ENCODE measurements at regions not wholly inside any gene's neighbourhood (a gene's known extent, or its start where the extent isn't known, plus 50 kb on each side); places are given as distances from the start of the nearest gene placed in this dataset.
"Not testable (repeated sequence)": the region's sequence is repeated elsewhere in the genome, so short reads cannot be mapped to it uniquely, and the experiment has no call there.

DNA sequence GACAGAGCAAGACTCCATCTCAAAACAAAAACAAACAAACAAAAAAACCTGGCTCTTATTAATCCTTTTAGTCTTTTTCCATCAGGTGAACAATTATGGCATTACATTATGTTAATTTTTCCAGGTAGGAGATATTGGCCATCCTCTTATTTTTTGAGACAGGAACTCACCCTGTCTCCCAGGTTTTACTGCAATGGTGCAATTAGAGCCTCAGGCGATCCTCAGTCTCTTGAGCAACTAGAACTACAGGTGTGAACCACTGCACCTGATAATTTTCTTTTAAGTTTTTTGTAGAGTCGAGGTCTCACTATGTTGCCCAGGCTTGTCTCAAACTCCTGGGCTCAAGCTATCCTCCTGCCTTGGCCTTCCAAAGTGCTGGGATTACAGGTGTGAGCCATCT is 732.7 kb upstream of the DEFB115 start:
- H3K36me3 Mint-ChIP-seq (ENCODE audit: low read depth); H3K27ac Mint-ChIP-seq; H3K4me3 Mint-ChIP-seq; H3K27me3 Mint-ChIP-seq (ENCODE audit: low read depth); DNase-seq (ENCODE audit: low spot score); H3K4me1 Mint-ChIP-seq (ENCODE audit: low read depth): not testable (repeated sequence)
- H3K9me3 Mint-ChIP-seq = peaks cover 30% of the 10 kb centered on the region

DNA sequence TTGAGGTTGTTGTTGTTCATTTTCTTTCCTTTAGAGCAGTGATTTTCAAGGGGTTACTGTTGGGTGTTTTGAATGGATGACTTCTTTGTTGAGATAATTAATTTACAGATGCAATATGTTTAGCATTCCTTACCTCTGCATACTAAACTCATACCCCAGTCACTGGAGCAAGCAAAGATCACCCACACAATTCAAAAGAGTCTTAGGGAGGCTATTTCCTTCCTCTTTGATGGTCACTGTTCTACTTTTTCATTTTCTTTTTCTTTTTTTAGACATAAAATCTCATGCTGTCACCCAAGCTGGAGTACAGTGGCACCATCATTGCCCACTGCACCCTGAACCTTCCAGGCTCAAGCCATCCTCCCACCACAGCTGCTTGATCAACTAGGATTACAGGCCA is 723.8 kb upstream of the DEFB115 start:
- Mint-ChIP-seq H3K9me3 (peaks cover 10% of the 10 kb centered on the region), H3K4me3 (peak overlapping the region; percentile 29)
- H3K36me3 Mint-ChIP-seq (ENCODE audit: low read depth); H3K4me1 Mint-ChIP-seq (ENCODE audit: low read depth); H3K27ac Mint-ChIP-seq; H3K27me3 Mint-ChIP-seq (ENCODE audit: low read depth); DNase-seq (ENCODE audit: low spot score): not testable (repeated sequence)

DNA sequence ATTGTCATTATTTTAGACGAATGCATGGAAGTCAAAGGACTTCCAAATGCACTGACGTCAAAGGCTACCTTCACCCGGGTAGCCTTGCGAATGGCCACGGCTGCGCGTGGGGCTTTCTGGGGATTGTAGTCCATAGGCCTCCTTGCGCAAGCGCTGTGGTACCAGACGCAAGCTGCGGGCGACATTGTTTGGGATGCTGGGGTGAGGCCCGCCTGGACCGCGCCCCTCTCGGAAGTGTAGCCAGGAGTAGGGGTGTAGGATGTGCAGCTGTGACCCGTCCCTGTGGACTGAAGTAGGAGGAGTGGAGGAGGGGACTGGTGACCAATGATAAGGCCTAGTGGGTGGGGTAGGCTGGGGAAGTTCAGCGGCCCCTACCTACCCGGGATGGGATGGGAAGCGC is 720.0 kb upstream of the DEFB115 start:
- Mint-ChIP-seq H3K4me3 (peak overlapping the region; percentile 27), H3K9me3 (peaks cover 14% of the 10 kb centered on the region)
- not testable (repeated sequence) for H3K27me3 Mint-ChIP-seq (ENCODE audit: low read depth); H3K36me3 Mint-ChIP-seq (ENCODE audit: low read depth); H3K4me1 Mint-ChIP-seq (ENCODE audit: low read depth); DNase-seq (ENCODE audit: low spot score); H3K27ac Mint-ChIP-seq

DNA sequence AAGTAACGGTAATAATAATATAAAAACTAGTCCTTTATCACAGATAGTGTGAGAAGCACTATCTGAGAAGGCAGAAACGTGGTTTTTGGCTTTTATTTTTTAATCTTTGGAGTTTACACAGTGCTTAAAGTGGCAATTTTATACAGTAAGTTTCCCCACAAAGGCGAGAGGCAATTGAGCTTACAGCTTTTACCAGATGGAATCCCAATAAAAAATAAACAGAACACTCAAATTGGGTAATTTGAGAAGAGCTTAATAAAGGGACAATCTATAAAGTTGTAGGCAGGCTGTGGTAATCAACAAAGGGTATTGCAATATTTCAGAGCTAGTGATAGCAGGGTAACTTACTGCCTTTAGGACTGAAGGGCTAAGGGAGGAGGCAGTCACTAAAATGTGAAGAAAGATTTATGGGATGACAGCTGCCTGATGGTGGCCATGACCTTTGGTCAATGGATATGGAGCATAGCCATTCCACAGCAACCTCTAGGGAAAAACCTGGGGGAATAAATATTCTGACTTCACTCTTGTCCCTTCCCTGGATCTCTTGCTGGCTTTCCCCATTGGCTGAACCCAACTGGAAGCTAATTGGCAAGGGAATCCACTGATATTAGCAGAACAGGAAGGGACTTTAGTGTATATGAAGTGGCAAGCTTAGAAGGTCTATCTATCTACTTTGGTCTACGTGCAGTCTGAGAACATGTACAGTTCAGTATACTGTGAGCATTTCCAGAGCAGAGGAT is 717.0 kb upstream of the DEFB115 start:
- H3K36me3 Mint-ChIP-seq (ENCODE audit: low read depth) = not testable (repeated sequence)

DNA sequence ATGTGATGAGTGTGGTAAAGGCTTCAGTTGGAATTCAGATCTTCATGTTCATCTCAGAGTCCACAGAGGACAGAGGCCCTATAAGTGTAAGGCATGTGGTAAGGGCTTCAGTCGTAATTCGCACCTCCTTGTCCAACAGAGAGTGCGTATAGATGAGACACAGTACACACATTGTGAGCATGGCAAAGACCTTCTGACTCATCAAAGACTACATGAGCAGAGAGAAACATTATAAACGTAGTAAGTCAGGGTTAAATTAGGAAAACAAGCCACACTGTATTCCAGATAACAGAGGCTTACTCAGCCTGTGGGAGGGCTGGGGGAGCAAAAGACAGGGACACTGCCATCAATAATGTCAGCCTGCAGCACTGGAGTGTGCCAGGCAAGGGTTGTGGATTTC is 706.2 kb upstream of the DEFB115 start:
- H3K36me3 Mint-ChIP-seq (ENCODE audit: low read depth); H3K4me3 Mint-ChIP-seq; H3K27ac Mint-ChIP-seq; H3K27me3 Mint-ChIP-seq (ENCODE audit: low read depth); H3K9me3 Mint-ChIP-seq; DNase-seq (ENCODE audit: low spot score); H3K4me1 Mint-ChIP-seq (ENCODE audit: low read depth): not testable (repeated sequence)

More for the DNA sequence above, 717.0 kb upstream of the DEFB115 start:
- not testable (repeated sequence) for H3K4me3 Mint-ChIP-seq; H3K27ac Mint-ChIP-seq; H3K27me3 Mint-ChIP-seq (ENCODE audit: low read depth); DNase-seq (ENCODE audit: low spot score); H3K4me1 Mint-ChIP-seq (ENCODE audit: low read depth)
- peaks cover 23% of the 10 kb centered on the region for H3K9me3 Mint-ChIP-seq

DNA sequence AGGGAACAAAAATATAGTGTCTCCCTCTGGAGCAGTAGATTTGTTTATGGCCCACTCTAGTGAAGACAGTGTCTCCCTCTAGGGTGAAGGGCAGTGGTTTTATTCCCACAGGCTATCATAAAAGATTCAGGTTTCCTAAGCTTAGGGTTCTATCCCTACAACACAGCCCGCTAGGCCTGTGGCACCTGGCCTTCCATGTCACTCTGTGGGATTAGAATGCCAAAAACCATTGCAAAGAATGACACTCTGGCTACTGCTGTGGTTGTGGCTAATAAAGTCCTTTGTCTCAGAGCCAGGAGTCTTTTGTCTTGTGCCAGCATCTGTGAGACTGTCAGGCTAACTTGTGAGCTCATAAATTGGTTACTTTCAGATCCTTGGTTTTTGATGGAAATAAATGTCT is 700.7 kb upstream of the DEFB115 start:
- H3K4me3 Mint-ChIP-seq; H3K36me3 Mint-ChIP-seq (ENCODE audit: low read depth); H3K27ac Mint-ChIP-seq; DNase-seq (ENCODE audit: low spot score); H3K4me1 Mint-ChIP-seq (ENCODE audit: low read depth); H3K27me3 Mint-ChIP-seq (ENCODE audit: low read depth): not testable (repeated sequence)
- peaks cover 24% of the 10 kb centered on the region for H3K9me3 Mint-ChIP-seq

DNA sequence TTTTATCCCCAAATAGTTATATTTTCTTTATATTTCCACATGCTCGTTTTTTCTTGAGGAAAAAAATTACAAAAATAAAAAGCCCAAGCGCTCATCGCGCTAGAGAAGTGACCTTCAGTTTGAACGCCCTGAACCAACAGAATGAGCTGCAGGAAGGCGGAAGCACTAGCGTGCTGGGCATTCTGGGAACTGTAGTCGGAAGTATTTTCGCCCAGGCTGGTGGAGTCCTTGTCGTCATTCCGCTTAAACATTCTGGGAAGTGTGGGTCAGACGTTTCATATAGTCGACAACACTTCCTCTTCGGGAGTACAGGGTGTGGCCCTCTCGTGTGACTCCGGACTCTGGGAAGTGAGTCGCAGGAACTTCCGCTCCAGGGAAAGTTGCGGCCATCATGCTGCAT is 692.4 kb upstream of the DEFB115 start:
- H3K27me3 Mint-ChIP-seq (ENCODE audit: low read depth); H3K4me3 Mint-ChIP-seq; H3K36me3 Mint-ChIP-seq (ENCODE audit: low read depth); DNase-seq (ENCODE audit: low spot score); H3K4me1 Mint-ChIP-seq (ENCODE audit: low read depth); H3K27ac Mint-ChIP-seq: not testable (repeated sequence)
- peaks cover 17% of the 10 kb centered on the region for H3K9me3 Mint-ChIP-seq

DNA sequence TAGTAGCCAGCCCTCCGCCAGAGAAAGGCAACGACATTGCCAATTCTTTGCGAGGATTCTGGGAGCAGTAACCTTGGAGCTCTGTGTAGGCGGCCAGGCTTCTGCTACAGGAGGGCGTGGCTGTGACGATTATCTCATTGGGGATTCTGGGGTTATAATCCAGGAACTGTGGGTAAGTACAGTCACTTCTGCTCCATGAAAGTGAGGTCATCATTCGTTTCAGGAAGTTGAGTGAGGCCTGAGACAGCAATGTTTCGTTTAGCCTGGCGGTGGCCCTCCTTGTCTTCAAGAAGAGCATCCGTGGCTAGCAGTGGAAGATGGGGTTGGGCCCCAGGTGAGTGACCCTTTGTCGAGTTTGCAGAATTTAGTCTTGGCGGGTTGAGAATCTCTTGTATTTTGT is 687.6 kb upstream of the DEFB115 start:
- not testable (repeated sequence) for H3K4me3 Mint-ChIP-seq; H3K36me3 Mint-ChIP-seq (ENCODE audit: low read depth); H3K27ac Mint-ChIP-seq; H3K27me3 Mint-ChIP-seq (ENCODE audit: low read depth); H3K4me1 Mint-ChIP-seq (ENCODE audit: low read depth); DNase-seq (ENCODE audit: low spot score)
- H3K9me3 Mint-ChIP-seq = peaks cover 13% of the 10 kb centered on the region

DNA sequence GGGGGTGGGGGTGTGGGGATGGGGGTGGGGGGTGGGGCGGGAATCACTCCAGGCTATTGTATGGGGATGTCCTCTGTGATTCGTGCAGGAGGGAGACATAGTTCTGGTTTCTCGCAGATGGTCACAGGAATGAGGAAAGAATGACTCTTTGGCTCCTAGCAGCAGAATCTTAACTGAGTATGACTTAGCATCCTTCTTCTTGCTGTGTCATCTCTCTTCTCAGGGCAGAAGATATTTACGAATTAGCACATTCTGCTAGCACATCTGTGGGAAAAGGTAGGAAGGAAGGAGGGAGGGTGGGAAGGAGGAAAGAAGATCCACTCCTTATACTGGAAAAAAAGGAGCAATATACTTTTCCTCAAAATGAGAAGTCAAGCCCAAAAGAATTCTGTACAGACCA is 686.8 kb upstream of the DEFB115 start:
- not testable (repeated sequence) for H3K36me3 Mint-ChIP-seq (ENCODE audit: low read depth); H3K27ac Mint-ChIP-seq; H3K4me1 Mint-ChIP-seq (ENCODE audit: low read depth); H3K27me3 Mint-ChIP-seq (ENCODE audit: low read depth); DNase-seq (ENCODE audit: low spot score); H3K4me3 Mint-ChIP-seq
- H3K9me3 Mint-ChIP-seq = peaks cover 14% of the 10 kb centered on the region

DNA sequence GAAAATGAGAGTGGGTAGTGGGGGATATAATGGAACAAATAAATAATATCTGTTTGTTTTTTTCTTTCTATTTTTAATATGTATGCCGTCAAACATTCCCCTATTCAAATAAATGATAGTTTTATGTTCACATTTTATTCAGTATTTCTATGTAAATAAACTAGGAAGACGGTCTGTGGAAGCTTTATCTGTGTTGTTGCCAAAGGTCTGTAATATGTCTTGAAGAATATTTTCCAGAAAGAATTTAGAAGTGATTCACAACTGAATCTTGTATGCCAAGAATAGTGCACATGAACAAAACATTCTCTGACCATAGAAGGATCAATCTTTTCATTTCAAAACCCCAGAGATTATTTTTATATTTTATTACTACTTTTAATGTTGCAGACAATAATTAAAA is 683.1 kb upstream of the DEFB115 start:
- not testable (repeated sequence) for H3K27me3 Mint-ChIP-seq (ENCODE audit: low read depth); H3K4me3 Mint-ChIP-seq; DNase-seq (ENCODE audit: low spot score)

DNA sequence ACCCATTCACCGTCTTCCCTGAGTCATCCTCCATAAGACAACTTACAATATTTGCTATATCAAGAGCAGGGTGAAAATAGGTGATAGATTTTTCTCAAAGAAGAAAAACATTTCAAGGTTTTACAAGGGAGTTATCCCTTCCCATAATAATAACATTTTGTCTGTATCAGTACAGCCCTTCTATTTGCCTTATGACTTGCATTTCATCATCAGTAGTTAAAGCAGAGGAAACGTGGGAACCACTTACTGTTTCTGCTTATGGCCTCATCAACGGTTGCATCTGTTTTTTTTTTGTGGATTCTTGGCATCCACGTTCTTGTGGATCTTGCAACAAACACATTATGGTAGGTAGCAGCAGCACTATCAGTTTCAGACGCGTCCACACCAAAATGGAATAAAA is 678.4 kb upstream of the DEFB115 start:
- H3K4me3 Mint-ChIP-seq; H3K9me3 Mint-ChIP-seq; H3K36me3 Mint-ChIP-seq (ENCODE audit: low read depth); DNase-seq (ENCODE audit: low spot score); H3K27ac Mint-ChIP-seq; H3K4me1 Mint-ChIP-seq (ENCODE audit: low read depth); H3K27me3 Mint-ChIP-seq (ENCODE audit: low read depth): not testable (repeated sequence)

More for the DNA sequence above, 683.1 kb upstream of the DEFB115 start:
- not testable (repeated sequence) for H3K9me3 Mint-ChIP-seq; H3K27ac Mint-ChIP-seq; H3K4me1 Mint-ChIP-seq (ENCODE audit: low read depth); H3K36me3 Mint-ChIP-seq (ENCODE audit: low read depth)

DNA sequence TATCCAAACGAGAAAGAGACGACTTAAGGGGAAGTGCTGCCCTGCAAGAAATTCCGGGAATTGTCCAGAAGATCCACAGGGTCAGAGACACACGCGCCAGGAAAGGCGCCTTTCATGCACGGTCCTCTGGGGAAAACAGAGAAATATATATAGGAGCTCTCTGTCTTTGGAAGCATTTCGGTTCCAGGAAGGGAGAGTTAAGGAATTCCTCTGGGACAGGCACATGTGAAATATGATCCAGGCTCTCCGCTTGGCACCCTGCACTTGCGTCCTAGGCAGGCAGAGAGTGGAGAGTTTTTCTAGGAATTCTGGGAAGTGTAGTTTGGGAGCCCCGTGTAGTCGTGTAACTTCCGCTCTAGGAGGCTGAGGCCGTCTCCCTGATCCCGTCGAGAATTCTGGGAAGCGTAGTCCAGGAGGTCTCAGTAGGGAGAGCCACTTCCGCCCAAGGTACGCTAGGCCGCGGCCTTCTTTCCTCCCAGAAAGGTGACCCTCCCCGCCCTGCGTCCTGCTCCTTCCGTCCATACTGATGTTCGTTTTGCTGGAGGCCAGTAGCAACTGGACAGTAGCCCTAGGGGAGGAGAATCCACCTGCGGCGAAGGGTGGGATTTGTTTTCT is 677.5 kb upstream of the DEFB115 start:
- H3K9me3 Mint-ChIP-seq; H3K36me3 Mint-ChIP-seq (ENCODE audit: low read depth); H3K27ac Mint-ChIP-seq; H3K4me1 Mint-ChIP-seq (ENCODE audit: low read depth); H3K27me3 Mint-ChIP-seq (ENCODE audit: low read depth); DNase-seq (ENCODE audit: low spot score); H3K4me3 Mint-ChIP-seq: not testable (repeated sequence)

DNA sequence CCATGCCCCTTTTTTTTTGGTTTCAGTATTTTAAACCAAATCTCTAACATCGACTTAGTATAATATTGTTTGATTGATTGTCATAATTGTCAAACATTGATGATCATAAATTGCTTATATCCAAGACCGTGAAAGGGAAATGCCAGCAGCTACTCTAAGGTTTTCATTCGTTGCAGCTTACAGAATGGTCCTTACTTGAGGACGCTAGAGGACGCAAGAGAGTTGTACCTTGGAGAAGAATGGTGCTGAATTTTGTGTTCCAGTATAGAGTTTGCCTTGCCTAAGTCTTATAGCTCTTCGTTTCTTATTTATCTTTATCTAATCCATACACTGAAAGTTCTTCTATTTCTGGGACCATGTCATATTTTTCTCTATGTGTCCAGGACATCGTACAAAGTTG is 675.6 kb upstream of the DEFB115 start:
- not testable (repeated sequence) for DNase-seq (ENCODE audit: low spot score); H3K9me3 Mint-ChIP-seq; H3K27me3 Mint-ChIP-seq (ENCODE audit: low read depth); H3K36me3 Mint-ChIP-seq (ENCODE audit: low read depth); H3K4me1 Mint-ChIP-seq (ENCODE audit: low read depth); H3K4me3 Mint-ChIP-seq; H3K27ac Mint-ChIP-seq

DNA sequence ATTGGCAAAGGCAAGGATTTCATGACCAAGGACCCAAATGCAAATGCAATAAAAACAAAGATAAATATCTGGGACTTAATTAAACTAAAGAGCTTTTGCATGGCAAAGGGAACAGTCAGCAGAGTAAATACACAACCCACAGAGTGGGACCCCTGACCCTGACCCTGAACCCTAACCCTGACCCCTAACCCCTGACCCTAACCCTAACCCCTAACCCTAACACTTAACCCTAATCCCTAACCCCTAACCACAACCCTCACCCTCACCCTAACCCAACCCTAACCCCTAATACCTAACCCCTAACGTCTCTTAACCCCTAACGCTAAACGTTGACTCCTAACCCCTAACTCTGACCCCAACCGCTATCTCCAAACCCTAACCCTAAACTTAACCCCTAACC is 673.1 kb upstream of the DEFB115 start:
- not testable (repeated sequence) for H3K27me3 Mint-ChIP-seq (ENCODE audit: low read depth); H3K27ac Mint-ChIP-seq; DNase-seq (ENCODE audit: low spot score); H3K4me1 Mint-ChIP-seq (ENCODE audit: low read depth); H3K4me3 Mint-ChIP-seq; H3K36me3 Mint-ChIP-seq (ENCODE audit: low read depth); H3K9me3 Mint-ChIP-seq

DNA sequence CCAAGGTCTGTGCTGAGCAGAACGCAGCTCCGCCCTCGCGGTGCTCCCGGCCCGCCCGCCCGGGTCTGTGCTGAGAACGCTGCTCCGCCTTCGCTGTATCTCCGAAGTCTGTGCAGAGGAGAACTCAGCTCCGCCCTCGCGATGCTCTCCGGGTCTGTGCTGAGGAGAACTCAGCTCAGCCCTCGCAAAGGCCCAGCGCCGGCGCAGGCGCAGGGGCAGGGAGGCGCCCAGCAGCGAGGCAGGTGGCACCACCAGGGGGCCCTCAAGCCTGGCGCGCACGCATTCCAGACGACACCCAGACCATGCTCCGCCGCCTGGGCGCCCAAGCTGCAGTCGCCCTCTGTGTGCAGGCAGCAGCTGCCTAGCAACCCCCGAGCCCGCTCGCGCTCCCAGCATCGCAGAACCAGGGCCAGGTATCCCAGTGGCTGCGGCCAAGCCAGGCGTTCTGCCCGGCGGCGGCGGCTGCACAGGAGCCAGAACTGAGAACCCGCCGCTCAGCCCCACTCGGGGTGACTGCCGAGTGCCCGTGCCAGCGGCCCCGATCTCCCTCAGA is 672.1 kb upstream of the DEFB115 start:
- not testable (repeated sequence) for H3K27ac Mint-ChIP-seq; H3K4me3 Mint-ChIP-seq; H3K36me3 Mint-ChIP-seq (ENCODE audit: low read depth); H3K9me3 Mint-ChIP-seq; DNase-seq (ENCODE audit: low spot score); H3K4me1 Mint-ChIP-seq (ENCODE audit: low read depth); H3K27me3 Mint-ChIP-seq (ENCODE audit: low read depth)

Measured in T-helper 2 cell treated with Interferon-gamma antibody and Interleukin-4, amounts not matched to agents 5 μg/mL and 100 μg/mL, for 36 hours (primary cell).